NCI-H2081 (cell line): ENCODE measurements at regions not wholly inside any gene's neighbourhood (a gene's known extent, or its start where the extent isn't known, plus 50 kb on each side); places are given as distances from the start of the nearest gene placed in this dataset.

ENCODE experiments used
- DNase-seq, 2 experiments: peaks; one replicate each; lab custom pipeline; 2025; lab: John Stamatoyannopoulos, UW

DNA sequence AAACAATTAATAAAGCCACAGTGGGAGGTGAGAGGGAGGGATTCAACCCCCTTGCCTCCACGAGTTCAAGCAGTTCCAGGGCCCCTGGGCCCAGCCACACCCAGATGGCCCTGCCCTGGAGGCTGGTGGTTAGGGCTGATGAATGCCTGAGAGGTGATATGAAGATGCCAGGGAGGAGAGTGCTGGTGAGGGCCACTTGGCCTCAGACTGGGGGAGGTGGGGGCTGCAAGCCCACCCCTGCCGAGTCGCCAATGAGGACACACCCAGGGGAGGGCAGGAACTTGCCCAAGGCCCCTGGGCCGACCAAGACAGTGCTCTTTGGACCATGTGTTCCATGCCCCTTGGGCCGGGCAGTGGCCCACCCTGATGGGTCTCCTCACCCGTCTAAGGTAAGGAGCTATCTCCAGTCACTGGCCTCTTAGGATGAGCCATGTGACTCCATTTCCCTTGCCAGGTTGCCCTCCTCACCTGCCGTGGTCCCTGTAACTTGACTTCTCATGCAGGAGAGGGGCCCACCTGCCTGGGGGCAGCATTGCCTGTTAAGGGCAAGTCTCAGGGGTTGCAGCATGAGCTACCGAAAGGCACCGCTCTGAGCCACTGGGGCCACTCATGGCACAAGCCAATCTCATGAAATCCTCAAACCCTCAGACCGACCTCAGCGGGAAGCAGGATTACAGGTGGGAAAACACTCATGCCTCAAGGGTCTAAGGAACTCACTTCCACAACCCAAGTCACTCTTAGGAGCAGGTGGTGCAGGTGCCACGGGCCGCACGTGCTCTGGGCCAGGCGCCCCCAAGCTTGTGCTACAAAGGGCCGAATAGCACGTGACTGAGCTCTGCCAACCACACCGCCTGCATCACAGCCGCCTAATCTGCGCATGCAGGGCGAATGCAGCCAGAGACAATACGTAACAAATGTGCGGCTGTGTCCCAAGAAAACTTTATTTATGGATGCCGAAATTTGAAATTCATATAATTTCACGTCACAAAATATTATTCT is 147.4 kb upstream of the MLN start:
- no peak for DNase-seq

DNA sequence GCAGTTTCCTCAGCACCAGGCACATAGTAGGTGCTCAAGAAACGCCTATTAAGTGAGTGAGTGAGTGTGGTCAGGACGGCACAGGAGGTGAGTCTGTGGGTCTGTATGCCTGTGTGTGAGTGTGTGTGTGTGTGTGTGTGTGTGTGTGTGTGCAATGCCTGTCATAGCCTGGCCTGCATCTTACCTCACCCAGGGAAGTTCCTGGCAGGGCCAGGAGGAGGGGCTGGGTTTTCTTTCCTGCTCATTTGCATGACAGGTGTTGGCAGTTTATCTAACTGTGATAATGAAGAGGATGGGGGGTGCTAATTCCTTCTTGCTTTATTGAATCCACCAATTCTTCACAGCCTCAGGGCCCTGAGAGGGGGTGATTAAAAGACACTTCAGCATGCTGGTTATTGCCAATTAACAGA is 146.7 kb upstream of the MLN start:
- DNase-seq: peak; percentile 85 to 95

DNA sequence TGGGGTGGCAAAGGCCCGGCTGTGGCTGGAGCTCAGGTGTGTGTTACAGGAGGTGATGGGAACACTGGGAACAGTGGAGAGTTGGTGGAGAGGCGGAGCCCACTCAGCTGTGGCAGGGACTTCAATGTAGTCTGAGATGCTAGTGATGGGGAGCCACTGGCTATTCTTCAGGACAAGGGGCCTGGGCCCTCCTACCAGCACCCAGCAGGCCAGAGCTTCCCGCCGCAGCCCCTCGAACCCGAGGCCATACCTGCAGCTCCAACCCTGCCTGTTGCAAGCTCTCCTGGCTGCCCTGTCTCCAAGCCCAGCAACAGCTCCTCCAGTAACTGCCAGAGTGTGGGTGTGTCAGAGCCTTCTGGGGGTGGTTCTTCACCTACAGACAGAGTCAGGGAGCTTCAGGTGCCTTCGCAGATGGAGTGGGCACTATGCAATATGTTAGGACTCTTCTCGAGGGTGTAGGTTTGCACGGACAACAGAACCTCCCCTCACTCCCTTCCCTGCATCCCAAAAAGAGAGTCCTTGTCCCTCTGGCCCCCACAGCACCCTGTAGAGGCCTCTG is 146.2 kb upstream of the MLN start:
- DNase-seq: no peak

DNA sequence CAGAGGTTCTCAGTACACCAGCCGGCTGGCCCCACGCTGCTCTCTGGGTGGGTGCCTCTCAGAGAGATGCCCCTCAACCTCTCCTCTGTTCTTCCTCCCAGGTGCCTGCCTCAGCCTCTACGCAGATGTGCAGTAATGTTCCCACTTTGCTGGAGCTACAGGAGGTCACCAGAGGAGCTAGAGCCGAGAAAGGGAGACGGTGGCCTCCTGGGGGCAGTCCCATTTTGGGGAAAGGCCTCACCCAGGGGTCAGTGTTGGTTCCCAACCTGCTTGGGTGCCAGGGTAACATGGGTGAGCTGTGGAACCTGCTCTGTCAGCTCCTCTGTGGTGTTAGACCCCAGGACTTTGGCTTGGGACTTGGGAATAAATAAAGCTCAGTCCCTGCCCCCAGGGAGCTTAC is 145.3 kb upstream of the MLN start:
- DNase-seq: no peak

DNA sequence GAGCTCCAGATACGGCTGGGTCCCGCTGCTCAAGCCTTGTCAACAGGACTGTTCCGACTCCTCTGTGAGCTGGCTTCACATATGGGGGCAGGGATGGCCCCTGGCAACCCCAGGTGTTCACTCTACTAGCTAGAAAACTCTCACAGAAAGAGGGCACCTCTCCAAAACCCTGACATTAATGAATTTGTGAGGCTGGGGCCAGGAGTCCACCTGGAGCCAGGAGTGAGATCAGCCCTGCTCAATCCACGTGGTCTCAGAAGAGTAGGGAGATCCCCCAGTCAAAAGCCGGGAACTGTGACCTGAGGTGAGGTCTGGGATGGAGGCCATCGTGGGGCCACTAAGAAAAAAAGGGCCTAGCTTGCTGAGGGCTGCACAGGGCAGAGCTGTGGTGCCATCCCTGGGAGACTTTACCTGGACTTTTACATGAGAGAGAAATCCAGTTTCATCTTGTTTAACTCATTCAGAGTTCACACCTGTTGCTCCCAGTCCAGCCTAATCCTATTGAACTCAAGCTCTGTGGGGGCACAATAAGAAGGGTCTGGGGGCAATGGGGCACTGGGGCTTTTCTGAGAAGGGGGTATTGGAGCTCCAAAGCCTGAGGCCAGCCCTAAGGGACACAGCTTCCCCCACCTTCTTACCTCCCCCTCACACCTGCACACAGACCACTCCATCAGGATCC is 144.3 kb upstream of the MLN start:
- DNase-seq: no peak

DNA sequence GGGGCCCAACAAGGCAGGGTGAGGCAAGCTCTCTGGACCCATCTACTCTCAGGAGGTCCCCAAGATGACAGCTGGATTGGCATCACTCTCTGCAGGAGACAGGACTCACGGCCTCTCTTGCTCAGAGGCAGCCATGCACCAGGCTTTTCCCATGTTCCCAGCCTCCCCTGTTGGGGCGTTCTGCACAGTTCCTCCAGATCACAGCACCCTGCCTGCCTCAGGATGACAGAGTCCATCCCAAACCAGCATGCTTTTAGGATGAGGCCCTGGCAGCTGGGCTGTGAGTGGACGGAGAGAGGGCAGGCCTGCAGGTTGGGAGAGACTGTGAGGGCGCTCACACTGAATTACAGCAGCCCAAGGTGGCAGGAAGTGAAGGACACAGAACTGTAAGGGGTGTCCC is 143.2 kb upstream of the MLN start:
- DNase-seq: no peak

DNA sequence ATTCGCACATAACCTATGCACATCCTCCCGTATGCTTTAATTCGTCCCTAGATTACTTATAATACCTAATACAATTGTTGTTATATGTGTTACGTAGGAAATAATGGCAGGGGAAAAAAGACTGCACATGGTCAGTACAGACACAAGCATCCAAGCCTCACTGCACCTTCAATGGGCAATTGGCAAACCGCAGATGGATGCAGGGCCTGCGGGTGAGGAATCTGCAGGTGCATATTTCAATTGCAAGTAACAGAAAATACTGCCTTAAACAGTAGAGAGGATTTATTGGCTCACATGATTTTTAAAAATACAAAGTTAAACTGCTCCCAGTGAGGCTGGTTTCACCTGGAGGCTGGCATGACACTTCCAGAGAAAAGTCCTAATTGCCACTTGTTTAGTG is 142.1 kb upstream of the MLN start:
- DNase-seq: no peak

DNA sequence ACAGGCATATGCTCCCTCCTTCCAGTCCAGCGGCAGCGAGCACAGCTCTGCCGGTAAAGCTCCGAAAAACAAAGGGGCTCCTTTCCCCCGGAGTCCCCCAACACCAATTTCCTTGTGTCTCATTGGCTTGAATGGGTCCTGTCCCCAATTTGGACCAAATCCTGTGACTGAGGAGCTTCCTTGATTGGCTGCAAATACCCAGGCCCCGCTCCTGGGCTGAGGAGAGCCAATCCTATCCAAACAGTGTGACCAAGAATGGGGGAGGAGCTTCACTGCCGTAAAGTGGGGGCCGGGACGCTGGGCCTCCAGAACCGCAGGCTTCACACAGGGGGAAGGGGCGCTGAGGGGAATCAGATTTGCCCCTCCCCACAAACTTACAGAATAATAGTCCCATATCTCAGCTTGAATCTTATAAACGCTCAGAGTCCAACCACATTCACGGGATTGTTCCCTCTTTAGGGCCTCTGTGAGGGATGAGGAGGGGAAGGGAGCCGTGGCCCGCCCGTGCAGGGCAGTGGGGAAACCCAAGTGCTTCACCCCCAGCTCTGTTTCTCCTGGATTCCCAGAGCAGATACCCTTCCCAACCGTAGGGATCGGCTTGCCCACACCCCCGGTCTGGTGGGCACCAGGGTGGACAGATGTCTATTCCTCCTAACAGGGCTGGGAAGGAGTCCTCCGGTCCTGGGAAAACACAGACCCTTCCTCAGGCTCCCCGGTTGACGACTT is 141.0 kb upstream of the MLN start:
- DNase-seq: no peak

DNA sequence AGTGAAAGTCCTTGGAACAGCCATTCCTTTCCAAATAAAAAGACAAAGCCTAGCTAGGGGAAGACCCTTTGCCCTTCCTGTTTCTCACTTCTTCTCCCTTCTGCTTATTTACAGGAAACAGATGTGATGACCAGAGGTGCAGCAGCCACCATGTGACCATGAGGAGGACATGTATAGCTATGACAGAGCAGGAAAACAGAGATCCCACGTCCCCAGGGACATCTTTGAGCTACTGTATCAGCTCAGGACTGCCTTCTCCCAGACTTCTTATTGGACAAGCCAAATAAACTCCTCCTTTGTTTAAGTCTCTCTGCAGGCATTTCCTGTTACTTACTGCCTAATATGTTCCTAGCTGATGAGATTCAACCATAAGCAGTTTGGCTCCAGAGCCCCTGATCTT is 133.1 kb upstream of the MLN start:
- DNase-seq: no peak

DNA sequence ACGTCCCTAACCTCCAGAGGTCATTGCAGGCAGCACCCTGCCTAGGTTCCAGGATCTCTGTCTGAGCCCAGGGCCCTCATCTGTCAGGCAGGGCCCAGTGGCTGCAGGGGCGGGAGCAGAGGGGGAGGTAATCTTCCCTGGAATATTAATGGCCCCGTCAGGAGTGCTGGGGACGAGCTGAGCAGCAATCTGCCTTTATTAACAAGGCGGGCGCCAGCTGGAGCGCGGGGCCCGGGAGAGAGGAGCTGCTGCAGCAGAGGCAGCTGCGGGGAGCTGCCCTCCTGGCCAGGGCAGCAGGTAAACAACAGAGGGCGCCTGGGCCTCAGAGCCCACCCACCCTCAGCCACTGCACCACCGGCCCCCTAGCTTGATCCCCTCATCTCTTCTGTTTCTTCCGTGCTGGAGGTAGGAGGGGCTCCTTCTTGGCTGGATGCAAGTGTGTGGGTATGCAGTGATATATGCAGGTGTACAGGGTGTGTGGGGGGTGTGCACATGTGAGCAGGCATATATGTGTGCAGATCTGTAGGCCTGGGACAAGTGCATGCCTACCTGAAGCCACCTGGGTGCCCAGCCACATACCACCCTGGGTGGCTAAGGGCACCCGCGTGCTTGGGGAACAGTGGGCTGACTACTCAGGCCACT is 131.8 kb upstream of the MLN start:
- DNase-seq: no peak

DNA sequence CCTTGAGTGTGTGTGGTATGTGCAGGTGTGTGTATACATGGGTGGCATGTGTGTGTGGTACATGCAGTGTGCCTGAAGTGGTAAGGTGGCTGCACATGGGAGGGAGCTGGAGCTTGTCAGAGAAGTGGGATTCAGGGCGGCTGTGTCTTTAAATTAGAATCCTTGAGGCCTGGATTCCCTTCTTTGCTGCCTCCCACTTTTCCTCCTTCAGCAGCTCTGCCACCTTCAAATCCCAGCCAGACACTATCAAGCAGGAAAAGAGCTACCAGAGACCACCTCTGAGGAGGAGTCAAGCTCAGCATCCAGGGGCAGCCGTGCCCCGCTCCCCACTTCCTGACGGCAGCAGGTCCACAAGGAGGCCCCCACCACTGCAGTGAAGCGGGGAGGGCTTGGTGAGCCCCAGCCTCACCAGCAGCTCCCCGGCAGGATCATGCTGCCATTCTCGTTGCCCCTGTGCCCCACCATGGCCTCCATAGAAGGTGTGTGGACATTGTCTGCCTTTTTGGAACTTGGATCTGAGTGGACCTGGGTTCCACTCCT is 131.0 kb upstream of the MLN start:
- no peak for DNase-seq

DNA sequence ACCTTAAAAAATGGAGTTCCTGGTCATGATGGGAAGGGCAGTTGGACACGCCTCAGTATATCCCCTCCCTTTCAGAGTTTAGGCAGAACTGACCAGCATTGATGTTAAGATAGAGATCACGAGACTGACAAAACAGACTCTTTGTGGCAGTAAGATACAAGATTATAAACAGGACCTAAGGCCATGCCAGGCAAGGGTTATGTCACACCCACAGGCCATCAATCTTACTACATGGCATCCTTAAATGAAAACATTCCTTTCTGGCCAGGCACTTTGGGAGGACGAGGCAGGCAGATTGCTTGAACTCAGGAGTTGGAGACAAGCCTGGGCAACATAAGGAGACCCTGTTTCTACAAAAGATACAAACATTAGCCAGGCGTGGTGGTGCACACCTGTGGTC is 129.3 kb upstream of the MLN start:
- DNase-seq: no peak

DNA sequence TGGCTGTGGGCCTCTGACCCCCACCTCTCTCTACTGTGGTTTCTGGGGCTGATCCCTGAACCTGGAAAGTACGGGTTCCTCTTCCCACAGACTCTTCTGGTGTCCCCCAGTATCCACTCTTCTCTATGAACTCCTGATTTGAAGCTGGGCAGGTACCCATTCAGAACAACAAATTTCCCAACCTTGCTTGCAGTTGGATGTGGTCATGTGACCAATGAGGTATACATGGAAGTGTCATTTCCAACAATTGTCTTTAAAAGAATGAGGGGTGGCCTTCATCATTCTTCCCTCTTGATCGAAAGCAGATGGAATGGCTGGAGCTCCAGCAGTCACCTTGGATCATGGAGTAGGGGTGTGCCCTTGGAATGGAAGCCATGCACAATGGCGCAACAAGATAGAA is 128.0 kb upstream of the MLN start:
- no peak for DNase-seq

DNA sequence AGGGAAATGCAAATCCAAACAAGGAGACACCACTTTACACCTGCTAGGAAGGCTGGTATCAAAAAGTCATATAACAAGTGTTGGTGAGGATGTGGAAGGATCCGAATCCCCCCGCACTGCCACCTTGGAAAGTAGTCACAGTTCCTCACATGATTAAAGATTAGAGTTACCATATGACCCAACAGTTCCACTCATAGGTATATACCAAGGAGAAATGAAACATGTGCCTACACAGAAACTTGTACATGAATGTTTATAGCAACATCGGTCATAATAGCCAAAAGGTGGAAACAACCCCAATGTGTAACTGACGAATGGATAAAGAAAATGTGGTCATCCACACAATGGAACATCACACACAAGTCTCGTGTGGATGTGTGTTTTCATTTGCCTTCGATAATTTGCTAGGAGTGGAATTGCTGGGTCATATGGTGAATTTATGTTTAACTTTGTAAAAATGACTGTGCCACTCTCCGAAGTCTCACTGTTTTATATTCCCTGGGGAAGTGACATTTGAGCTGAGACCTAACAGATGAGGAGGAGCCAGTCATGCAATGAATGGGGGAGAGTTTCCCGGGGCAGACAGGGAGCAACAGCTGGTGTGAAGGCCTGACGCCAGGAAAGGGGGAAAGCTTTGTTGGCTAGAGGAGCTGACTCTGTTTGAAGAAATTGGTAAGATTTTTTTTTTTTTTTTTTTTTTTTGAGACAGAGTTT is 125.9 kb upstream of the MLN start:
- peak in 1 of 2 experiments; percentile 10 for DNase-seq

DNA sequence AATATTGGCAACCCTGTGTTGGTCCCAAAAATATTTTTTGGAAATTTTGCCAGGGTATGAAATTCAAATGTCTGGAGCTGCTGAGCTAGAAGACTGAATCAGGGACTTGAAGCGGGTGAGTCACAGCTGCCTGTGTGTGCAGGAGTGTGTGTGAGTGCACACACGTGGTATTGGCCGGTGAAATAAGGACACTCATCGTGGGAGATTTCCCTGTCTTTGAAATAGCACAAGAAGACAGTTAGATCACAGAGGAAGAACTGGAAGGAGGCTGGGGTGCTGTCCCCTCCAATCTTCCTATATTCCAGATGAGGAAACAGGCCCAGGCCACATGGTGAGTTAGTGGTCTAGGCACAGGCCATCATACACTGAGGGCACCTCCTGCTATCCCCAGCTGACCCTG is 123.8 kb upstream of the MLN start:
- DNase-seq: no peak

DNA sequence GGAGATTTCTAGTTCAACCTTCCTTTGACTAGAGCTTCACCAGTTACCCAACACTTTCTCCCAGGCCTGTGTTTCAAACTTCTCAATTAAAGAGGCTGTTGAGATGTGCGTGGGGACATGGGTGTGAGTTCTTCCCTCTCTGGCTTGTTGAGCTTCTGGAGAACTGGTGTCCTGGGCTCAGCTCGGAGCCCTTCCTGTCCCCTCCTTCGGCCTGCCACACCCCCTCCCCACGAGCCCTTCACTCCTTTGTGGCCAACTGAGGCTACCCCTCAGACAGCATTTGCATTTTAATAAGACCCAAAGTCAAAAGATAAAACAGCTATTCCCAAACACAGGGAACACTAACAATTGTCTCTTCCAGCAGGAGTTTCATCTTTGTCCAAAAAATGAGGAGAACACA is 123.3 kb upstream of the MLN start:
- no peak for DNase-seq

DNA sequence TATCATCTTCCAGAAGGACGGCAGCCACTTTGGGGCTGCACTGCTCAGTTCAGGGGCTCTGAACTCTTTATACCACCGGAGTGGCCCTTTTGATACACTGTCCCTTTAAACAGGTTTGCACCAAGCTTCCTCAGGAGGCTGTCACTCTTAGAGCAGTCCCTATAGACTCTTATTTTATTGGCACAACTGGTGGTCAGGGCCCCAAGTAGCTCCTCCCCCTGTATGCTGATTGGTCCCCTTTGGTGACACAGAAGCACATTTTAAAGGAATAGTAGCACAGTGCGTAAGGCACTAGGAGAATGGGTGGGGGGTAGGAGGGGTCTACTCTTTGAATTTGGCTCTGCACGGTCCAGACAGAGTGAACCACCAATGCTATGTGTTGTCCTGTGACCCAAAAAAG is 122.6 kb upstream of the MLN start:
- DNase-seq: peak; percentile 43 to 82

DNA sequence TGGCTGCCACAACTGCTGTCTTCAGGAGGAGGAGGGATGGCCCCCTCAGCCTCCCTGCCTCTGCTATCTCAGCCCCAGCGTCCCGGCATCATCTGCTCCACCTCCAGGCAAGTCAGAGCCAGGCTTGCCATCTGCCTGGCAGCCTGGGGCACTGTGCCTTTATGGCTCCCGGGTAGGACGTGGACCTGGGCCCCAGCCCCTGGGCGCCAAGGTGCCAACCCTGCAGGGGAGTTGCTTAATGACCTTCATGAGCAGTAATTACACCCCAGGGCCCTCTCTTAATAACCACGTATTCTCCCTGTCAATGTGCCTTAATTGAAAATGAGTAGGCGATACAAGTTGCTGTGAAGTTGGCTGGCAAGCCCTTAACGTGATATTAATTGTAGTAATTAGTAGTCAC is 122.1 kb upstream of the MLN start:
- DNase-seq: peak; percentile 65 to 90

DNA sequence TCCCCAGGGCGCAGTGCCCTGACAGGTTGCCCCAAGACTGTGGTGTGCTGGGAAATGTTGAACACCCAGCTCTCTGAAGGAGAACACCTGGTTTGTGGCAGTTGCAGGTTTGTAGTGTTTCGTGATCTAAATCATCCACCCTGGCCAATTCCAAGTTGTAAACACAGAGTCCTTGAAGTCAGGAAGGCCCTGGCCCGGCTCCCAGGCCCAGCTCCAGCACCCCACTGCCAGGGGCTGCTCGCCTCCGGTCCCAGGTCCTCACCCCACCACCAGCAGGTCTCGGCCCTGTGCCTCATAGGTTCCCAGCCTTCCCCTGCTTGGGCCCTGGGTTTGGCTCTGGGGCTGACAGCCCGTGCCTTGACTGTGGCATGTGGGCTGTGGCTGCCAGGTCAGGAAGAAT is 121.4 kb upstream of the MLN start:
- no peak for DNase-seq

DNA sequence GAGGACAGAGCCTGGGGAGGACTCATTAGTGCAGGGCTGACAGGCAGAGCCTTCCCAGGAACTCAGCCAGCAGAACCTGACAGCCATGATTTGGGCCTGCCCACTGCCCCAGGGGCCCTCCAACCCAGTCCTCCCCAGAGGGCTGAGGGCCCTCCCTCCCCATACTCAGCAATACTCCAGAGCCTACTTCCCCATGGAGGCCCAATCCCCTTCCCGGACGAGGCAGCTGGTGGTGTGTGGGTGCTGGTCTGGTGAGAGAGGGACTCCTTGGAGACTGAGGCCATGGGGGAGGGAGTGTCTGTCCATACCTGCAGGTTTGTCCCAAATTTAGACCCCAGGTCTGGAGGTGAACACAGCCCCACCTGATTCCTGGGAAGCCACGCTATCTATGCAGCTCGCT is 120.9 kb upstream of the MLN start:
- no peak for DNase-seq
